A549 (cell line): ENCODE measurements at regions not wholly inside any gene's neighbourhood (a gene's known extent, or its start where the extent isn't known, plus 50 kb on each side); places are given as distances from the start of the nearest gene placed in this dataset.
"Not testable (repeated sequence)": the region's sequence is repeated elsewhere in the genome, so short reads cannot be mapped to it uniquely, and the experiment has no call there.

Experiments
- ATAC-seq, 2 experiments: fragments of 200-7000 bp in 1 of 2; fragments of >200 bp in 1 of 2; cut with Nextera tagmentation in 1 of 2; cut with Tn5 transposase in 1 of 2; 3 replicates each; pipeline versions ENCODE4 v1.8.0 to v1.9.1; 2018 to 2020; ENCODE audit warnings: mild to moderate bottlenecking in 1 of 2, moderate library complexity in 1 of 2
- CTCF ChIA-PET: fragments of 300-600 bp; sonication (Branson Sonifier 250); formaldehyde crosslinking; extraction: SDS; loops from one replicate; lab custom pipeline; 2021; ENCODE audit warnings: antibody characterized with exemption, inconsistent platforms; lab: Yijun Ruan, JAX
- POLR2A ChIA-PET: fragments of 350-600 bp; formaldehyde crosslinking; extraction: SDS; loops from one replicate; lab custom pipeline; 2021; ENCODE audit warnings: antibody characterized with exemption, inconsistent platforms; lab: Yijun Ruan, JAX
- DNase-seq, 2 experiments: peaks; one replicate each; pipeline versions ENCODE4 v3.0.0 to v3.0.0-alpha.2; 2011 to 2016; ENCODE audit warnings: low read depth in 1 of 2, low spot score in 1 of 2
- FAIRE-seq: peaks from 2 replicates; lab custom pipeline; 2011; peaks lifted over from hg19 to GRCh38; lab: Jason Lieb, UNC
- H3K27ac ChIP-seq, 2 experiments: fragments of >200 bp; sonication (Bioruptor Twin); formaldehyde crosslinking; 3 replicates each; pipeline ENCODE4 v1.5.1; 2016 to 2017
- H3K4me1 ChIP-seq: fragments of >200 bp; sonication (Bioruptor Twin); formaldehyde crosslinking; 3 replicates; pipeline ENCODE4 v1.6.1; 2016
- H3K4me2 ChIP-seq: fragments of >200 bp; sonication (Bioruptor Twin); formaldehyde crosslinking; 3 replicates; pipeline ENCODE4 v1.6.1; 2016
- H3K4me3 ChIP-seq: fragments of >200 bp; sonication (Bioruptor Twin); formaldehyde crosslinking; 3 replicates; pipeline ENCODE4 v1.5.1; 2016
- H3K9me3 ChIP-seq: fragments of >200 bp; sonication (Bioruptor Twin); formaldehyde crosslinking; 3 replicates; pipeline ENCODE4 v1.6.1; 2016
- BHLHE40 ChIP-seq: IDR thresholded peaks from 2 replicates; pipeline ENCODE4 v1.6.1; 2012; ENCODE audit warnings: low read depth, low read length, inconsistent platforms
- CBX2 ChIP-seq: fragments of 200-600 bp; sonication (generic); IDR thresholded peaks from 2 replicates; pipeline ENCODE4 v1.6.1; 2016; ENCODE audit warnings: low read depth, mild to moderate bottlenecking, borderline replicate concordance
- CEBPB ChIP-seq, 2 experiments: fragments of >200 bp in 1 of 2; sonication (Bioruptor Twin) in 1 of 2; formaldehyde crosslinking in 1 of 2; IDR thresholded peaks; 2 replicates each; pipeline ENCODE4 v1.6.1; 2012 to 2016
- CHD2 ChIP-seq: fragments of 150-350 bp; IDR thresholded peaks from 2 replicates; pipeline ENCODE4 v1.6.1; 2014; ENCODE audit warnings: low read length; ENCODE audit not compliant: partially characterized antibody
- E2F6 ChIP-seq: IDR thresholded peaks from 2 replicates; pipeline ENCODE4 v1.6.1; 2012; ENCODE audit warnings: low read depth, borderline replicate concordance
- EP300 ChIP-seq, 2 experiments: fragments of >200 bp; sonication (Bioruptor Twin); formaldehyde crosslinking; IDR thresholded peaks; 2 replicates in 1 of 2; 3 replicates in 1 of 2; pipeline ENCODE4 v1.6.1; 2016 to 2017
- ESRRA ChIP-seq: fragments of 150-350 bp; IDR thresholded peaks from 2 replicates; pipeline ENCODE4 v1.6.1; 2014; ENCODE audit warnings: mild to moderate bottlenecking, low read length, borderline replicate concordance
- FOSB ChIP-seq: fragments of 250-450 bp; sonication (Bioruptor Pico); IDR thresholded peaks from 2 replicates; pipeline ENCODE4 v1.5.0; 2020; ENCODE audit warnings: mild to moderate bottlenecking, moderate library complexity
- FOSL2 ChIP-seq, 2 experiments: fragments of 450-650 bp in 1 of 2; fragments of >200 bp in 1 of 2; sonication (Bioruptor Twin) in 1 of 2; formaldehyde crosslinking; IDR thresholded peaks; 2 replicates each; pipeline versions ENCODE4 v1.5.0 to v1.6.1; 2016 to 2020; ENCODE audit warnings: mild to moderate bottlenecking in 1 of 2, moderate library complexity in 1 of 2
- GATA3 ChIP-seq: IDR thresholded peaks from 2 replicates; pipeline ENCODE4 v1.6.1; 2012; ENCODE audit warnings: borderline replicate concordance
- HES2 ChIP-seq: fragments of >200 bp; sonication (Bioruptor Twin); formaldehyde crosslinking; IDR thresholded peaks from 2 replicates; pipeline ENCODE4 v1.6.1; 2016
- HOXA7 ChIP-seq: fragments of 250-450 bp; sonication (Bioruptor Pico); IDR thresholded peaks from 2 replicates; pipeline ENCODE4 v1.5.0; 2020; ENCODE audit warnings: mild to moderate bottlenecking, moderate library complexity
- HOXB13 ChIP-seq: fragments of 250-450 bp; sonication (Bioruptor Pico); IDR thresholded peaks from 2 replicates; pipeline ENCODE4 v1.5.0; 2020; ENCODE audit warnings: low read depth, mild to moderate bottlenecking, moderate library complexity
- HOXB5 ChIP-seq: fragments of 250-450 bp; sonication (Bioruptor Pico); IDR thresholded peaks from 2 replicates; pipeline ENCODE4 v1.5.0; 2020; ENCODE audit warnings: mild to moderate bottlenecking, moderate library complexity
- JUN ChIP-seq, 2 experiments: fragments of >200 bp; sonication (Bioruptor Twin); formaldehyde crosslinking; IDR thresholded peaks; 2 replicates in 1 of 2; 3 replicates in 1 of 2; pipeline ENCODE4 v1.6.1; 2016 to 2017
- KDM1A ChIP-seq: fragments of 200-600 bp; sonication (generic); IDR thresholded peaks from 2 replicates; pipeline ENCODE4 v1.6.1; 2016; ENCODE audit warnings: low read depth, mild to moderate bottlenecking
- MAZ ChIP-seq: fragments of 150-350 bp; IDR thresholded peaks from 2 replicates; pipeline ENCODE4 v1.6.1; 2014; ENCODE audit warnings: antibody characterized with exemption, low read depth, low read length, borderline replicate concordance
- NFE2L2 ChIP-seq: fragments of 150-350 bp; conservative IDR thresholded peaks from 2 replicates; pipeline ENCODE4 v1.6.1; 2014; ENCODE audit warnings: low read length
- PBX3 ChIP-seq: IDR thresholded peaks from 2 replicates; pipeline ENCODE4 v1.6.1; 2012
- POLR2A ChIP-seq: IDR thresholded peaks from 2 replicates; pipeline ENCODE4 v1.6.1; 2012; ENCODE audit warnings: mild to moderate bottlenecking, low read length
- POLR2AphosphoS2 ChIP-seq: conservative IDR thresholded peaks from 2 replicates; pipeline ENCODE4 v1.6.1; 2012; ENCODE audit warnings: low read length, improper control_type of control experiment, inconsistent platforms
- RFX5 ChIP-seq: fragments of 450-650 bp; IDR thresholded peaks from 2 replicates; pipeline ENCODE4 v1.7.1; 2014; ENCODE audit warnings: antibody characterized with exemption, mild to moderate bottlenecking, moderate library complexity
- RNF2 ChIP-seq: fragments of 200-600 bp; sonication (generic); IDR thresholded peaks from 2 replicates; pipeline ENCODE4 v1.6.1; 2016; ENCODE audit warnings: low read depth, mild to moderate bottlenecking, antibody characterized with exemption, moderate library complexity, borderline replicate concordance
- TFCP2L1 ChIP-seq: fragments of 250-450 bp; sonication (Bioruptor Pico); IDR thresholded peaks from 2 replicates; pipeline ENCODE4 v1.5.0; 2021; ENCODE audit warnings: mild to moderate bottlenecking
- ZNF302 ChIP-seq: fragments of 250-450 bp; sonication (Bioruptor Pico); IDR thresholded peaks from 2 replicates; pipeline ENCODE4 v1.9.0; 2021; ENCODE audit warnings: inconsistent platforms, mild to moderate bottlenecking, moderate library complexity
- WGBS: methylation state at CpG from one replicate; pipeline ENCODE4 v1.1.6; 2017; ENCODE audit errors: missing lambda C conversion rate; 5-methylcytosine and 5-hydroxymethylcytosine counted together
- TF ChIP-seq, protein P1 (sequence below): fragments of 250-450 bp; sonication (Bioruptor Pico); IDR thresholded peaks from 2 replicates; pipeline ENCODE4 v1.5.0; 2021; ENCODE audit warnings: mild to moderate bottlenecking, moderate library complexity, borderline replicate concordance
- TF ChIP-seq, protein P2 (sequence below): IDR thresholded peaks from 2 replicates; pipeline ENCODE4 v1.6.1; 2012
- TF ChIP-seq, protein P3 (sequence below): fragments of 250-450 bp; sonication (Bioruptor Pico); IDR thresholded peaks from 2 replicates; pipeline ENCODE4 v1.5.0; 2020; ENCODE audit warnings: low read depth, mild to moderate bottlenecking, moderate library complexity

- H3K9me3 ChIP-seq = no peaks in the 10 kb centered on the region
- H3K4me1 ChIP-seq = no peaks in the 10 kb centered on the region
- WGBS = 42% methylated on average over 3 of the region's 3 CpGs
- ChIA-PET CTCF (no interaction called here), POLR2A (no interaction called here)
- no peak overlapping the region for H3K4me3 ChIP-seq
- no peak for DNase-seq
- FAIRE-seq = no peak
- H3K27ac ChIP-seq = no peak overlapping the region
- no peak overlapping the region for H3K4me2 ChIP-seq
- no peak for TF ChIP-seq ESRRA
- TF ChIP-seq EP300 (IDR thresholded peaks at IDR 0.05) = no peak
- TF ChIP-seq JUN (IDR thresholded peaks at IDR 0.05) = no peak
- no peak for TF ChIP-seq CHD2
- TF ChIP-seq, protein P1, sequence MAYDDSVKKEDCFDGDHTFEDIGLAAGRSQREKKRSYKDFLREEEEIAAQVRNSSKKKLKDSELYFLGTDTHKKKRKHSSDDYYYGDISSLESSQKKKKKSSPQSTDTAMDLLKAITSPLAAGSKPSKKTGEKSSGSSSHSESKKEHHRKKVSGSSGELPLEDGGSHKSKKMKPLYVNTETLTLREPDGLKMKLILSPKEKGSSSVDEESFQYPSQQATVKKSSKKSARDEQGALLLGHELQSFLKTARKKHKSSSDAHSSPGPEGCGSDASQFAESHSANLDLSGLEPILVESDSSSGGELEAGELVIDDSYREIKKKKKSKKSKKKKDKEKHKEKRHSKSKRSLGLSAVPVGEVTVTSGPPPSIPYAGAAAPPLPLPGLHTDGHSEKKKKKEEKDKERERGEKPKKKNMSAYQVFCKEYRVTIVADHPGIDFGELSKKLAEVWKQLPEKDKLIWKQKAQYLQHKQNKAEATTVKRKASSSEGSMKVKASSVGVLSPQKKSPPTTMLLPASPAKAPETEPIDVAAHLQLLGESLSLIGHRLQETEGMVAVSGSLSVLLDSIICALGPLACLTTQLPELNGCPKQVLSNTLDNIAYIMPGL (CRISPR knock-in tag) = no peak
- TF ChIP-seq ZNF302 (CRISPR knock-in tag) = no peak
- no peak for TF ChIP-seq HOXB5 (CRISPR knock-in tag)
- TF ChIP-seq BHLHE40 = no peak
- TF ChIP-seq, protein P2, sequence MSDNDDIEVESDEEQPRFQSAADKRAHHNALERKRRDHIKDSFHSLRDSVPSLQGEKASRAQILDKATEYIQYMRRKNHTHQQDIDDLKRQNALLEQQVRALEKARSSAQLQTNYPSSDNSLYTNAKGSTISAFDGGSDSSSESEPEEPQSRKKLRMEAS = no peak
- no peak for TF ChIP-seq FOSB (CRISPR knock-in tag)
- no peak for TF ChIP-seq POLR2A
- TF ChIP-seq RNF2 = no peak
- TF ChIP-seq HOXA7 (CRISPR knock-in tag) = no peak
- TF ChIP-seq GATA3 = no peak
- TF ChIP-seq NFE2L2 = no peak
- ATAC-seq = no peak
Observed at GRCh38 chr6:69456086-69456485, 340.7 kb downstream of the LMBRD1 start.

DNA sequence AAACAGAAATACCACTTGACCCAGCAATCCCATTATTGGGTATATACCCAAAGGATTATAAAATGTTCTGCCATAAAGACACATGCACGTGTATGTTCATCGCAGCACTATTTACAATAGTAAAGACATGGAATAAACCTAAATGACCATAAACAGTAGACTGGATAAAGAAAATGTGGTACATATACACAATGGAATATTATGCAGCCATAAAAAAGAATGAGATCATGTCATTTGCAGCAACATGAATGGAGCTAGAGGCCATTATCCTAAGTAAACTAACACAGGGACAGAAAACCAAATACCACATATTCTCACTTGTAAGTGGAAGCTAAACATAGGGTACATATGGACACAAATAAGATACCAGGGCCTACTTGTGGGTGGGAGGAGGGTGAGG lies 342.2 kb downstream of the LMBRD1 start:
- H3K27ac ChIP-seq, H3K4me1 ChIP-seq, CTCF ChIA-PET, H3K4me2 ChIP-seq, H3K4me3 ChIP-seq, ATAC-seq, DNase-seq, POLR2A ChIA-PET, H3K9me3 ChIP-seq, FAIRE-seq: not testable (repeated sequence)
- WGBS = 68% methylated on average over 2 of the region's 2 CpGs

GRCh38 chr6:69450493-69450892 lies 346.3 kb downstream of the LMBRD1 start:
- DNase-seq, H3K4me2 ChIP-seq, FAIRE-seq, ATAC-seq, CTCF ChIA-PET, H3K4me1 ChIP-seq, H3K4me3 ChIP-seq, H3K9me3 ChIP-seq, POLR2A ChIA-PET, H3K27ac ChIP-seq: not testable (repeated sequence)
- 23% methylated on average over 3 of the region's 3 CpGs for WGBS

DNA sequence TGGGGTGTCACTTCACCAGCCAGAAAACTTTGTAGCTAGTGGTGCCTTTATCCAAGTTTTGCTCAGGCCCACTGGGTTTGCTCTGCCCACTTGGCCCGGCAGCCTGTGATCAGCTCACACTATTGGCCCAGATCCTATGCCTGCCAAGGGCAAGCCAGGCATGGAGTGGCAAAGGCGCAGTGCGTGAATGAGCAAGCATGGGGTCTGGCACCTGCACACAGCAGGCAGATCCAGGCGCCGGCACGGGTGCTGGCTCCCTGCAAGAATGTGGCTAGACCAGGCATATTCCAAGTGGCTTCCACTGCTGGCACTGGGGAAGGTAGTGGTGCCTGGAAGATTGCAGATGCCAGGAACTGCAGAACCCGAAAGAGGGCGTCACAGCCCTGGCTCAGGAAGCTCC lies 346.9 kb downstream of the LMBRD1 start:
- Histone ChIP-seq H3K9me3 (no peaks in the 10 kb centered on the region), H3K4me2 (no peak overlapping the region), H3K27ac (no peak overlapping the region), H3K4me1 (no peaks in the 10 kb centered on the region), H3K4me3 (no peak overlapping the region)
- ATAC-seq (no peak), FAIRE-seq (no peak), DNase-seq (no peak)
- 16% methylated on average over 3 of the region's 8 CpGs for WGBS
- no peak for TF ChIP-seq BHLHE40
- TF ChIP-seq EP300 (IDR thresholded peaks at IDR 0.05) = no peak
- TF ChIP-seq HOXA7 (CRISPR knock-in tag) = no peak
- TF ChIP-seq, protein P3, sequence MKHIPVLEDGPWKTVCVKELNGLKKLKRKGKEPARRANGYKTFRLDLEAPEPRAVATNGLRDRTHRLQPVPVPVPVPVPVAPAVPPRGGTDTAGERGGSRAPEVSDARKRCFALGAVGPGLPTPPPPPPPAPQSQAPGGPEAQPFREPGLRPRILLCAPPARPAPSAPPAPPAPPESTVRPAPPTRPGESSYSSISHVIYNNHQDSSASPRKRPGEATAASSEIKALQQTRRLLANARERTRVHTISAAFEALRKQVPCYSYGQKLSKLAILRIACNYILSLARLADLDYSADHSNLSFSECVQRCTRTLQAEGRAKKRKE (CRISPR knock-in tag) = no peak
- no peak for TF ChIP-seq PBX3
- no peak for TF ChIP-seq E2F6
- TF ChIP-seq HES2 = no peak
- TF ChIP-seq POLR2AphosphoS2 = no peak
- TF ChIP-seq RFX5 = no peak
- TF ChIP-seq CBX2 = no peak
- TF ChIP-seq CEBPB (IDR thresholded peaks at IDR 0.05) = no peak
- no peak for TF ChIP-seq NFE2L2
- TF ChIP-seq FOSL2 (IDR thresholded peaks at IDR 0.05) = no peak
- TF ChIP-seq FOSL2 (CRISPR knock-in tag; IDR thresholded peaks at IDR 0.05) = no peak
- TF ChIP-seq HOXB13 = no peak
- no peak for TF ChIP-seq MAZ
- TF ChIP-seq TFCP2L1 = no peak
- no peak for TF ChIP-seq KDM1A
- TF ChIP-seq ZNF302 (CRISPR knock-in tag) = no peak
- ChIA-PET POLR2A (no interaction called here), CTCF (no interaction called here)
